ENCODE measurements at regions not wholly inside any gene's neighbourhood (a gene's known extent, or its start where the extent isn't known, plus 50 kb on each side); places are given as distances from the start of the nearest gene placed in this dataset.

DNA sequence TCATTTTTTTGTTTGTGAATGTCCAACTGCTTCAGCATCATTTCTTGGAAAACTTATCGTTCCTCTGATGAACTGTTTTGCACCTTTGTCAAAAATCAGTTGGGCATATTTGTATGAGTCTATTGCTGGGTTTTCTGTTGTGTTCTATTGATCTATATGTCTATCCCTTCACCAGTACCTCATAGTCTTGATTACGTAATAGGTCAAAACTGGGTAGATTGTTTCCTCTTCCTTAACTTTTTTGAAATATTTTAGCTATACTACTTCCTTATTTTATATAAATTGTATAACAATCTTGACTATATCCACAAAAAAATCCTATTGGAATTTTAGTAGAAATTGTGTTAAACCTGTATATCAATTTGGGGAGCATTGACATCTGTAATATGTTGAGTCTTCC, 104.1 kb upstream of the PALS2 start:
- intact Hi-C loops (cut with DNase I), result no loop called here
- Histone ChIP-seq H3K4me3 (no peak overlapping the region), H3K27me3 (ENCODE audit: insufficient read depth in 3 of 3, low read length in 2 of 3) (no peaks in the 10 kb centered on the region), H3K4me1 (no peaks in the 10 kb centered on the region), H3K9me3 (no peaks in the 10 kb centered on the region), H3K36me3 (ENCODE audit: insufficient read depth in 1 of 2, low read depth in 1 of 2) (no peaks in the 10 kb centered on the region), H3K27ac (no peak overlapping the region)
- TF ChIP-seq CTCF (IDR thresholded peaks at IDR 0.05), result no peak
- DNase-seq (no peak), ATAC-seq (no peak)
- WGBS, 3 donors, result 88 to 92% (median 90%) methylated on average over 2 of the region's 2 CpGs

- Histone ChIP-seq H3K36me3 (ENCODE audit: insufficient read depth in 1 of 2, low read depth in 1 of 2) (no peaks in the 10 kb centered on the region), H3K27ac (no peak overlapping the region), H3K27me3 (ENCODE audit: insufficient read depth in 3 of 3, low read length in 2 of 3) (no peaks in the 10 kb centered on the region), H3K4me3 (no peak overlapping the region), H3K4me1 (peaks cover 2% of the 10 kb centered on the region), H3K9me3 (no peaks in the 10 kb centered on the region)
- DNase-seq, result no peak
- TF ChIP-seq CTCF (IDR thresholded peaks at IDR 0.05), result no peak
- 91 to 100% (median 96%) methylated on average over 1 of the region's 1 CpG for WGBS, 3 donors
- no peak for ATAC-seq
- intact Hi-C loops (cut with DNase I), result no loop called here
These were observed 101.2 kb upstream of the PALS2 start for GRCh38 chr7:24472093-24472492.

- ATAC-seq, result no peak
- no peak overlapping the region for H3K4me3 ChIP-seq
- 67 to 78% (median 75%) methylated on average over 8 of the region's 8 CpGs for WGBS, 3 donors
- peaks cover 17% of the 10 kb centered on the region for H3K4me1 ChIP-seq
- DNase-seq, result no peak
- no peaks in the 10 kb centered on the region for H3K36me3 ChIP-seq (ENCODE audit: insufficient read depth in 1 of 2, low read depth in 1 of 2)
- no peak for TF ChIP-seq CTCF (IDR thresholded peaks at IDR 0.05)
- no peaks in the 10 kb centered on the region for H3K27me3 ChIP-seq (ENCODE audit: insufficient read depth in 3 of 3, low read length in 2 of 3)
- H3K27ac ChIP-seq, result peak overlapping the region; percentile 61
- H3K9me3 ChIP-seq, result no peaks in the 10 kb centered on the region
- intact Hi-C loops (cut with DNase I), result loop anchor here in 1 of 2 donors (5.0 kb wide), 1 partner anchor 97 kb away; the partner anchor contains the start of gene PALS2
These were observed 97.9 kb upstream of the PALS2 start for GRCh38 chr7:24475166-24475961.

DNA sequence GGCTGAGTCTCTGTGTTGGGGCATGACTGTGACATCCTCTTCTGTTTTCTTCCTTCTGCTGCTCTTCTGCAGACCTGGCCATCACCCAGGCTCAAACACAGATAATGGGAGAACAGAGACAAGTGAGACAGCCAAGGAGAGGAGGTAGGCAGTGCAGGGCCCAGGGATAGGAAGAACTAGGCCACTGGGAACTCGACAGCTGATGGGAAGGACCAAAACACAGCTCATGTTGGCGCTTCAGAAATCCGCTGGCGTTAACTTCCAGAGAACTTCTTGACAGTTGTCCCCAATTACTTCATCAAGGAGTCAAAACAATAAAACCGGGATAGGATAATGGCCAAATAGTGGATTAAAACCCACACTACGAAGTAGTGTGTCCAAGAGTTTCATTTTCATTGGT, 97.0 kb upstream of the PALS2 start:
- intact Hi-C loops (cut with DNase I), result loop anchor here in 1 of 2 donors (5.0 kb wide), 1 partner anchor 96 kb away; the partner anchor contains the start of gene PALS2
- Histone ChIP-seq H3K27ac (peak overlapping the region; percentile 61), H3K36me3 (ENCODE audit: insufficient read depth in 1 of 2, low read depth in 1 of 2) (no peaks in the 10 kb centered on the region), H3K9me3 (no peaks in the 10 kb centered on the region), H3K4me3 (no peak overlapping the region), H3K4me1 (peaks cover 17% of the 10 kb centered on the region), H3K27me3 (ENCODE audit: insufficient read depth in 3 of 3, low read length in 2 of 3) (no peaks in the 10 kb centered on the region)
- 55 to 77% (median 60%) methylated on average over 6 of the region's 6 CpGs for WGBS, 3 donors
- peak in 1 of 2 donors; percentile 14 for DNase-seq
- no peak for TF ChIP-seq CTCF (IDR thresholded peaks at IDR 0.05)
- ATAC-seq, result peak; percentile 39 to 59 (median 46)

Data from psoas muscle (tissue), 7 donors.